G401.6 (cell line): ENCODE measurements at regions not wholly inside any gene's neighbourhood (a gene's known extent, or its start where the extent isn't known, plus 50 kb on each side); places are given as distances from the start of the nearest gene placed in this dataset.
"Not testable (repeated sequence)": the region's sequence is repeated elsewhere in the genome, so short reads cannot be mapped to it uniquely, and the experiment has no call there.

Experiments used
- FAIRE-seq: peaks from 2 replicates; lab custom pipeline; 2012; peaks lifted over from hg19 to GRCh38; lab: Jason Lieb, UNC

DNA sequence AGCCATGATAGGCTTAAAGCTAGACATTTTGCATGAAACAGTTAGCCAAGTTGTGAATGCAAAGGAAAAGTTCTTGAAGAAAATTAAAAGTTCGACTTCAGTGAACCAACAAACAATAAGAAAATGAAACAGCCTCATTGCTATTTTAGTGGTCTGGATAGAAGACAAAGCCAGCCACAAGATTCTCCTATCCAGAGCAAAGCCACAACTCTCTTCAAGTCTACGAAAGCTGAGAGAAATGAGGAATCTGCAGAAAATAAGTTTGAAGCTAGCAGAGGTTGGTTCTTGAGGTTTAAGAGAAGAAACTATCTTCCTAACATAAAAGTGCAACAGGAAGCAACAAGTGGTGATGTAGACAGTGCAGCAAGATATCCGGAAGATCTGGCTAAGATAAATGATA lies 271.4 kb upstream of the GRM3 start:
- no peak for FAIRE-seq

DNA sequence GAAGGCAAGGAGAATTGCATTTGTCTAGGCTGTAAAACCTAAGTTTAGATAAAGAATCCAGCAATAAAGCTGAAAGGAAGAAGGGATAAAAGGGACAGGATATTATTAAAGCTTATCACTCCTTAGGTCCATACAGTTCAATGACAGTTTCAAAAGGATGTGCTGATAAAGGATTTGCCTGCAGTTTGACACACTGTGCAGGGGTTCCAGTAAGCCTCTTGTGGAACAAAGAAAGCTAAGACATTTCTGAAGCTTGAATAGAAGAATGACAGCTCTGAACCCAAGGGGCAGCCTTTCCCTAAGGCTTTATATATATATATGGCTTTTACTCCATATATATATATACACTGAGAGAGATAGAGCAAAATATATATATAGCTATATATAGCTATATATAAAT lies 276.8 kb upstream of the GRM3 start:
- no peak for FAIRE-seq

DNA sequence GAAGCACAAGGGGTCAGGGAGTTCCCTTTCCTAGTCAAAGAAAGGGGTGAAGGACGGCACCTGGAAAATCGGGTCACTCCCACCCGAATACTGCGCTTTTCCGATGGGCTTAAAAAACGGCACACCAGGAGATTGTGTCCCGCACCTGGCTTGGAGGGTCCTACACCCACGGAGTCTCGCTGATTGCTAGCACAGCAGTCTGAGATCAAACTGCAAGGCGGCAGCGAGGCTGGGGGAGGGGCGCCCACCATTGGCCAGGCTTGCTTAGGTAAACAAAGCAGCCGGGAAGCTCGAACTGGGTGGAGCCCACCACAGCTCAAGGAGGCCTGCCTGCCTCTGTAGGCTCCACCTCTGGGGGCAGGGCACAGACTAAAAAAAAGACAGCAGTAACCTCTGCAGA lies 303.3 kb upstream of the GRM3 start:
- FAIRE-seq: not testable (repeated sequence)

DNA sequence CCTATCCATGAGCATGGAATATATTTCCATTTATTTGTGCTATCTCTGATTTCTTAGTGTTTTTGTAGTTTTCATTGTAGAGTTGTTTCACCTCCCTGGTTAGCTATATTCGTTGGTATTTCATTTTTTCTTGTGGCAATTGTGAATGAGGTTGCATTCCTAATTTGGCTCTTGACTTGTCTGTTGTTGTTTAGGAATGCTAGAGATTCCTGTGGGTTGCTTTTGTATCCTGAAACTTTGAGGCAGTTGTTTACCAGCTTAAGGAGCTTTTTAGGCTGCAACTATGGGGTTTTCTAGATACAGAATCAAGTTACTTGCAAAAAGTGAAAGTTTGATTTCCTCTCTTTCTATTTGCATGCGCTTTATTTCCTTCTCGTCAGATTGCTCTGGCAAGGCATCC lies 304.7 kb upstream of the GRM3 start:
- no peak for FAIRE-seq

DNA sequence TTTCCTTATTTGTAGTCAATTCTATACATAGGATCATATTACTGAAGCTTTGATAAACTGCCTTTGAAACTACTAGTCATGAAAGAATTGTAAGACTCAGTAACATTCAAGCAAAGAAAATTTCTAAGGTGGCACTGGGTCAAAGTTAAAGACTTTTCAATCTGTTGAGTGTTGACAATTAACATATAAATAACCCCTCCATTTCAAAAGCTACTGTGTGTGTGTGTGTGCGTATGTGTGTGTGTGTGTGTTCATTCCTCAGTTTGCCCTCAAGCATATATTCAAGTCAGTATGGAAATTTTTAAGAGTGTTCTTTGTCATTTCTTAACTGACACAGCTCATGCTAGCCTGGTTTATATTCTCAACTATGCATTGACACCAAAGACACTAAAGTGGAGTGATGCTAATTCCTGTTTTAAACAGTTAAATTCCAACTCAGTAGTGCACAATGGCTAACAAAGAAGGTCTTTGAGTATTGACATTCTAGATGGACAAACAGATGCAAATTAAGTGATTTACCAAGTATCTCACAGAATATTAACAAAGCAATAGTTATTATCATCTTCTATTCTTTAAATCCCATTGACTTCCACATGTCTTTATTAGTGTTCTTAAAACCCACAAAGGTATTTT lies 314.8 kb upstream of the GRM3 start:
- FAIRE-seq: no peak

DNA sequence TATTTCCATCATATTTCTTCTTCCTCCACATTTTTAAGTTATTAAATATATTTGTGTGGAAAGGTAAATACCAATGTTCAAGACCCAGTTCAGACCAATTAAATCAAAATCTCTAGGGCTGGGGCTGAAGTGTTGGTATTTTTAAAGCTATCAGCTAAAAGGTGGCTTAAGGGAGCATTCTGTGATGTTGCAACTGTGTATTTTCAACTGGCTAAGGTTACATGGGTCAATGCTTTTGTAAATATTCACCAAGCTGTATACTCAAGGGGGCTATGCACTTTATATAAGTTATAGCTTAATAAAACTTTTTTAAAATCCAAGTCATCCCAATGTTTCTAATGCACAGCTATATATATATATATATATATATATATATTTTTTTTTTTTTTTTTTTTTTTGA lies 316.9 kb upstream of the GRM3 start:
- FAIRE-seq: no peak

DNA sequence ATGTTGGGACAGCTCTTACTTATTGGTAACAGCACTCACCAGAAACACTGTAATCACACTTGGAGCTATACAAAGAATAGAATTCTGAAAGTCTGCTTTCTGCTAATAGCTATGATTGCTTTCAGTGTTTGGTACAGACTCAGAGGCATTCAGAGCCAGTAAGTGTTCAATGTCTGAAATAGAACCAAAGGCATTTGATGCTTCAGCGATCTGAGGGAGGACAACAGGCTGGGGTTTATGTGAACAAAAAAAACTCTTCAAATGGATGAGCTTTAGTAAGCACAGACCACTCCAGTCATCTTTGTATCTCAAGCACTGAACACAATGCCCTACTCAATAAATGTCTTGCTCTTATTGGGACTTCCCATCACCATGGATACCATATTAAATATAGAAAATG lies 322.8 kb upstream of the GRM3 start:
- FAIRE-seq: no peak

DNA sequence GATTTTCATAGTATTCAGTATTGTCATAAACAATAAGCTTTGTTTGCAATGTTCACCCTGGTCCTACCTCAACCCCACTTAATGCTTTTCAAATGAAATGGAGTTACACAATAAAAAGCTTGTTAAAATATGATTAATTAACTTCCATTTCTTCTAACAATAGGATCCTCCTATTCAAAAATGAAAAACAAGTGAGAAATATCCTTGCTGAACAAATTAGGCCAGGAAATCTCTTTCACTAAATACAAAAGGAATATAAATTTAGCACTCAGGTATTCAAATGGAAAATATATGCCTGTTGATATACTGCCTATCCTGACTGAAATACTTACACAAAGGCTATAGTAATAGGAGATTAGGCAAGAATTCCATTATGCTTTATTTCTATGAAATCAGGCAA lies 323.4 kb upstream of the GRM3 start:
- FAIRE-seq: no peak

DNA sequence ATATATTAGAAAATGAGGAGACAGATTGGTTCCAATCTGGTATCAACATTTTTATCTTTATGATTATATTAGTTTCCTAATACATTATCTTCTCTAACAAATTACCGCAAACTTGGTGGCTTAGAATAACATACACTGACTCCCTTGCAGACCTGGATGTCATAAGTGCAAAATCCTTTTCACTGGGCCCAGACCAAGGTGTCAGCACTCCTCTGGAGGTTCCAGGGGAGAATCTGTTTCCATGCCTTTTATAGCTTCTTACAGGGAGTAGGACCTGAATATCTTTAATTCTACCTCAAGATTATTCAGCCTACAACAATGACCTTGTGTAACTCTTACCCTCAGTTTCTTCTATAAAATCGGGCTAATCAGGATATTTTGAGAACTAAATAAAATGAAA lies 329.9 kb upstream of the GRM3 start:
- FAIRE-seq: no peak

DNA sequence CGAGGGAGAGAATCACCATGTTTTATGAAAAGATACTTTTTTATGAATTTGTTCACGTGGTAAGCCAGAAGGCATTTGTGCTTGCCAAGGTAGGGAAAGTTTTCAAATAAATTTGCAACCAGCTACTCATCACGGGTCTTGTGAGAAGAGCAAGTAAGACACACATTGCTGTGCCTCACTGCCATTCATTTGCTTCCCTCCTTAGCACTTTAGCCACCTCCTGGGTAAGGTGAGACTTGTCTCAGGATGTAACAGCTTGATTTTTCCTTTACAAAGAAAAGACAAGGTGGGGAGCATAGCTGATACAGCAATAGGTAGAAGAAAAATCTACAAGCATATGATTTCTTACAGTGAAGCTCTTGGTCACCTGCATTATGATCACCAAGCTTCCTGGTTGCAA lies 342.4 kb upstream of the GRM3 start:
- no peak for FAIRE-seq

DNA sequence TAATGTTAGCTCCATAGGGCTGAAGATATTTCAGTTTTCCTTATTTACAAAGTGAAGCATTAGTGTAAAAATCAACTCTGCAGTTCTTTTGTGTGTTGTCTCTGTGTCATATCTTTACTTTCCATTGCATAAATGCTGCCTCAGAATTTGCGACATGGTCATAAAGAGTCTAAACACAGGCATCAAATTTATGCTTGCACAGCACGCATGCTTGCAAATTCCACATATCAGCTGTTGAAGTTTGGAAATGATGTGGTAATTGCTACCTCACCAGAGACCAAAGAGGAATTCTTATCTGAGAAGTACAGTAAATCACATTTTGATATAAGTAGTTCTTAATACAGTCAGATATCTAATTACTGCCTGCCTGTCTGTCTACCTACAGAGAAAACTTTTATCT lies 348.2 kb upstream of the GRM3 start:
- no peak for FAIRE-seq

DNA sequence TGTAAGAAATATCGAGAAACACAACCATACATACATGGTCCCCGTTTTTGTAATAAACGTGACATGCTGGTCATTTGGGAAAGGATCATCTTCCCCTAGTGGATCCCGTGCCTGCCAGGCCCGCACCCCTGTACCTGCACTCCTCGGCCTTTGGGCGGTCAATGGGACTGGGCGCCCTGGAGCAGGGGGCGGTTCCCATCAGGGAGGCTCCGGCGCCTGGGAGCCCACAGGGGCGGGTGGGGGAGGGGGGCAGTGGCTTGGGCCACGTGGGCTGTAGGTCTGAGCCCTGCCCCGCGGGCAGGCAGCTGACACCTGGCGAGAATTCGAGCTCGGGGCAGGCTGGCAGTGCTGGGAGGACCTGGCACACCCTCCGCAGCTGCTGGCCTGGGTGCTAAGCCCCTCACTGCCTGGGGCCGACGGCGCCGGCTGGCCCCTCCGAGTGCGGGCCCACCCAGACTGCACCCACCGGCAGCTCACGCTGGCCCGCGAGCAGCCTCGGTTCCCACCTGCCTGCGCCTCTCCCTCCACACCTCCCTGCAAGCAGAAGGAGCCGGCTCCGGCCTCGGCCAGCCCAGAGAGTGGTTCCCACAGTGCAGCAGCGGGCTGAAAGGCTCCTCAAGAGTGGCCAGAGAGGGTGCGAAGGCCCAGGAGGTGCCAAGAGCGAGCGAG lies 361.6 kb upstream of the GRM3 start:
- no peak for FAIRE-seq

DNA sequence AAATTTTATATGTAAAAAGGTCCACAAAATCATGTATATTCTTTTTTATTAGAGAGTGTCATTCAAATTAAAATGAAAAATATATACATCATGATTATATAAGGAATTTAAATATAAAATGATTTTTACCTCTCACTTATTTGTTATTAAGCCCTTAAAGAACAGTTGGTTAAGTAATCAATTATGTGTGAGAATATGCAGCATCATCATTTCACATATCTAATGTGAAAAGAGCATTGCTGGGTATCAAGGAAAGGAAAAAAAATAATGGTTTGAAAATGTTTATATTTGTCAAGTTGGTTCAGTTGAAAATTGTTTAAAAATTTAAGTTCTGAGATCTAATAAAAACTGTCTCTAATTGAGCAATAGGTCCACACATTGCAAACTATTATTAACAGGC lies 363.6 kb upstream of the GRM3 start:
- no peak for FAIRE-seq

DNA sequence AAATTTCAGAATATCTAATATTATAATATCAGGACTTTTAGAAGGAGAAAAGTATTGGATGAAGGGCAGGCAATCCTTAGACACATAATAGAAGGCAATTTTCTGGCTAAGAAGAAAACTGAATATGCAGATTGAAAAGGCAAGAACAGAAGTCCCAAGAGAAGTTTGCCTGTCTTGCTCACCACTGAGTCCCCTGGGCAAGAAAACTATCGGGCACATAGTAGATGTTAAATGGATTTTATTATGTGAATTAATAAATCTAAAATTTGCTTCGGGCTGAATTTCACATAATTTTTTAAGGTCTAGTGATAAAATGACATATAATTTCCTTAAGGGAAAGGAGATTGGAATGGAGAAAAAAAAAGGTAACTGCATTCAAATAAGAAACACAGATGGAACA lies 380.9 kb upstream of the GRM3 start:
- FAIRE-seq: no peak

DNA sequence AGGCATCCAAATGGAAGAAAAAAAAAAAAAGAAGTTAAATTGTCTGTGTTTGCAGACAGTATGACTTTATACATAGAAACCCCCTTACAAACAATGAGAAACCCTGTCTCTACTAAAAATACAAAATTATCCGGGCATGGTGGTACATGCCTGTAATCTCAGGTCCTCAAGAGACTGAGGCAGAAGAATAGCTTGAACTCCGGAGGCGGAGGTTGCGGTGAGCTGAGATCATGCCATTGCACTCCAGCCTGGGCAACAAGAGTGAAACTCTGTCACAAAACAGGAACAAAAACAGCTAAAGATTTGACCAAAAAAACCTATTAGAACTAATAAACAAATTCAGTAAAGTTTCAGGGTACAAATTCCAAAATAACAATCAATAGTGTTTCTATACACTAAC lies 385.8 kb upstream of the GRM3 start:
- no peak for FAIRE-seq

DNA sequence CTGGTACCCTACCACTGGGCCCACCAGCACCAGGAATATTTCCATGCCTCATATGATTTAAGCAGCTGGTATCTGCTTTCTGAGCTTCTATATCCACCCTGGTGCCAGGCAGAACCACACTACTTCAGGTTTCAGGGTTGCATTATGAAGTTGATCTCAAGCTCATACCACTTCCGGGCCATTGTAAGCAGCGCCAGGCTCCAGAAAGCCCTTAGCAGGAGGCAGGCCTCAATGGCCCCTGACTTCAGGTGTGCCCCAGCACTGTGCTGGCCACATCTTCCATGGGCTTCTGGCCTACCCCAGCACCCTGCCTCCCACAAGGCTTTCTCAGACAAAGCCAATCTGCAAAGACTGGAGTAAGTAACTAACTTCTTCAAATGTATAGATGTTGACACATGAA lies 391.3 kb upstream of the GRM3 start:
- FAIRE-seq: no peak

DNA sequence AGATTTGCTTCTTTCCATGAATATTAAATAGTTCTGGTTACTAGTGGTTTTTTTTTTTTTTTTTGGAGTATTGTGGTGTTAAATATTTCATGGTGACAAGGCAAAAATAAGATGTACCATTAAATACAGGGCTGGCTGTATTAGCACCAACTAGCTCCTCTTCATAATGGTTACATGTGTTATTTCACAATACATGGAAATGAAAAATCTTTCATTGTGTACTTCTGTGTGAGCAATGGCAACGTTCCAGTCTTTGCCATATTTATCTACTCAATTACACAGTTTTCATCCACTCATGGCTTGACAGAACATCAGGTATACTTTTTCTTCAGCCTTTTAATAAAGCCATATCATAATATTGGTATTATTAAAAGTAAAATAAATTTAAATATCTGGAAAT lies 394.7 kb upstream of the GRM3 start:
- no peak for FAIRE-seq

DNA sequence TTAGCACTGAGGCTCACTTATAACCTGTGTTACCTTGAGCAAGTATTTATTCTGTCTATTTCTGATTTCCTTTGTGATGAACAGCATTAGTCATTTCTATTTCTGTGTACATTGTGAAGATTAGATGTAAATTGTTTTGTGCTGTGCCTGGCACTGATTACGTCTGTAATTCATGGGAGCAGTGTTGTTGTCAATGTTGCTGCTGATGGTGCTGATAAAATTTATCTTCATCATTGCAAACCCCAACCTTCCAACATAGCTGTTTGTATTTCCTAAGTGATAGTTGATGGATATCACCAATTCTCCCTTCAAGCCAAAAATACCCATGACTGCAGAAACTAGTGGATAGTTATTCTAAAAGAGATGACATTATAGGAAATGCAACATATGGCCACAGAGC lies 400.5 kb upstream of the GRM3 start:
- no peak for FAIRE-seq

DNA sequence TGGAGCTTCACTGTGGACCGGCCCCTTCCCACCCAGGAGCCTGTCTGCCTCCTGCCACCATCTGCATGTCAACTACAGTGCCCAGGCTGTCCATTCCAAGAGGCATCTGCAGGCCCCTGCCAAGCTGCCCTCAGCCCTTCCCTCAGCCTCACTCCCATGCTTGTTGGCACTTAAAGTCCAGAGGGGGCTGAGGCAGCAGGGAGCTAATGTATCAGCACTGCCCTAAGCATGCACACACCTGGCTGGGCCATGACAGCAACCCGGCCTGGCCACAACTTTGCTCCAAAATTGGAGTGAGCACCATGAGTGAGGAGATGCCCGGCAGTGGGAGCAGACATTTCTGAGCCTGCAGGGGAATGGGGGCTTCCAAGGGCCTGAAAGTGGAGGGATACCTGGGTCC lies 417.5 kb upstream of the GRM3 start:
- no peak for FAIRE-seq

DNA sequence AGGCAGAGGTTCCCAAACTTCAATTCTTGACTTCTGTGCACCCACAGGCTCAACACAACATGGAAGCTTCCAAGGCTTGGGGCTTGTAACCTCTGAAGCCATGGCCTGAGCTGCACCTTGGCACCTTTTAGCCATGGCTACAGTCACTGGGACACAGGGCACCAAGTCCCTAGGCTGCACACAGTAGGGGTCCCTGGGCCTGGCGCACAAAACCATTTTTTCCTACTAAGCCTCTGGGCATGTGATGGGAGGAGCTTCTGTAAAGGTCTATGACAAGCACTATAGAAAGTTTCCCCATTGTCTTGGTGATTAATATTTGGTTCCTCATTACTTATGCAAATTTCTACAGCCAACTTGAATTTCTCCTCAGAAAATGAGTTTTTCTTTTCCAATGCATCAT lies 420.9 kb upstream of the GRM3 start:
- no peak for FAIRE-seq

DNA sequence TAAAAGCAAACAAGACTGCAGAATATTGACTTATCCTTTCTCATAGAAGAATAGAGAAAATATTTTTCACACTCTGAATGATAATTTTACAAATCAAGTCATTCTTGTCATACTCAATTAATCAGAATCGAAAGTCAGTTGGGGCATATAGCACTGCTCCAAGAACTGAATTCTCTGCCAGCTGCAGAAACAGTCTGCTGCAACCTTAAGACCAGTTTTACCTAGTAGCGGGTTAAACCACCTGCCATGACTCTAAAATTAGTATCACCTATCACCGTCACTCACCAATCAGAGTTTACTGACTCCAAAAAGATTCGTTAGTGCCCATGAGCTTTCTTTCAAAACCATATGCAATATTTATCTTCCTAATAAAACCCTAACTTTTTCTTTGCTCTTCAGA lies 429.0 kb upstream of the GRM3 start:
- FAIRE-seq: no peak

DNA sequence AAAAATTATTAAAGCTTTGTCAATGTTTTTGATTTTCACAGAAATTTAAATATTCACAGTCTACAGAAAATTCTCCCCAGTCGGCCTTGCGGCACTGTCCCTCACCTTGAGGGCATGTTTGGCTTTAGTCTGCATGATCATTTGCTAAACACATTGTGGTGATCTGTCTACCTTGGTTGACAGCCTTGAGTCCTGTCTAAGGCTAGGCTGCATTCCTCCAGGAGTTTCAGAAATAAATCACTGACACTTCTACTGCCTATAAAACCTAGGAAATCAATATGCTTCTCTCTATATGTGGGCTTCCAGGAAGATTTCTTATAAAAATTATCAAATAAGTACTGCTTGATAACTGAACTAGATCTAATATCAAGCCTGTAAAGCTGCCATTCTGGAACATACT lies 430.7 kb upstream of the GRM3 start:
- FAIRE-seq: no peak

DNA sequence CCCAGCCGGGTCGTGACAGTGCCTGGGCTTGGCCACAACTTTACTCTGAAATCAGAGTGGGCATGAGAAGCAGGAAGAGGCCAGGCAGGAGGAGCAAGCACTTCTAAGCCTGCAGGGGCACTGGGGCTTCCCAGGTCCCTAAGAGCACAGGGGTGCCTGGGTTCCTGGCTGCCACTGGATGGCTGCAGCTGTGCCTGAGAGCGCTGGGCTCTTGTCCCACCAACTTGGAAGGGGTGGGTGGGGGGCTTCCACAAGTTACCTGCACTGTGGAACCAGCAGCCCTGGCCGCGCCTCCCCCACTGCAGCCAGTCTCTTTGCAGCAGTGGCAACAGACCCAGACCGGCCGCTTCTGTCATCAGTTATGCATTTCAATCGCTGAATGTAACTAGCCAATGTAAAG lies 434.7 kb upstream of the GRM3 start:
- FAIRE-seq: no peak

DNA sequence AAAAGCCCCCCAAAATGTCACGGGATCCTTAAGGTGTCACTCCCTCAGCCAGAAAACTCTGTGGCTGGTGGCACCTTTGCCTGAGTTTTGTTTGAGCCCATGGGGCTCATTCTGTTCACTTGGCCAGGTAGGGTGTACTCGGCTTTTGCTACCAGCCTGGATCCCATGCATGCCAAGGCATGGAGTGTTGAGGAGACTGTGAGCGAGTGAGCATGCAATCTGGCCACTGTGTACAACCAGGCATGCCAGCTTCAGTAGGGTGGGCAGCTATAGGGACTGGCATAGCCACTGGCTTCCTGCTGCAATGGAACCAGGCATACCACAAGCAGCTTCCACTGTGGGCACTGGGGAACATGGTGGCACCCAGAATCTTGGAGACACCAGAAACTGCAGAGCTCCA lies 436.0 kb upstream of the GRM3 start:
- FAIRE-seq: no peak

DNA sequence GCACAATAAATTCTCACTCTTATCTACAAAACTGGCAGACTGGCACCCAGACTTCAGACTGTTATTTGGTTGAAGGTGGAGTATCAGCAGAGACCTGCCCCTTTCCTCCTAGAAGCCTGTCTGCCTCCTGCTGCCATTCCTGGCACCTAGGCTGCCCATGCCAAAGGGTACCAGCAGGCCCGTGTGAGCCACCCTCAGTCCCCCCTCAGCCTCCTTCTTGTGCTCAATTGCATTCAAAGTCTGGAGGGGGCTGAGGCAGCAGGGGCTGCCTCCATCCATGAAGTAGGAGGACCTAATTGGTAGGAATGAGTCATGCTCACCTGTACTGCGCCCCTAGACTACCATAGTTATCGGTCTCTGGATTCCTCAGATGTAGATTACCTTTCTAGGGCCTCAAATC lies 440.9 kb upstream of the GRM3 start:
- FAIRE-seq: no peak
